GM12865 (cell line): ENCODE measurements at regions not wholly inside any gene's neighbourhood (a gene's known extent, or its start where the extent isn't known, plus 50 kb on each side); places are given as distances from the start of the nearest gene placed in this dataset.

Experiments used
- DNase-seq: peaks from one replicate; pipeline ENCODE4 v3.0.0; 2010; ENCODE audit warnings: low read depth
- H3K4me3 ChIP-seq: 2 replicates; pipeline ENCODE4 v1.5.1; 2011; ENCODE audit warnings: mild to moderate bottlenecking, low read depth, low read length, control low read depth
- TF ChIP-seq, protein P1 (sequence below): IDR thresholded peaks from 2 replicates; pipeline ENCODE4 v1.5.1; 2011; ENCODE audit warnings: low read length, control low read depth, low read depth, inconsistent platforms; ENCODE audit not compliant: insufficient read depth; ENCODE audit errors: missing control alignments

DNA sequence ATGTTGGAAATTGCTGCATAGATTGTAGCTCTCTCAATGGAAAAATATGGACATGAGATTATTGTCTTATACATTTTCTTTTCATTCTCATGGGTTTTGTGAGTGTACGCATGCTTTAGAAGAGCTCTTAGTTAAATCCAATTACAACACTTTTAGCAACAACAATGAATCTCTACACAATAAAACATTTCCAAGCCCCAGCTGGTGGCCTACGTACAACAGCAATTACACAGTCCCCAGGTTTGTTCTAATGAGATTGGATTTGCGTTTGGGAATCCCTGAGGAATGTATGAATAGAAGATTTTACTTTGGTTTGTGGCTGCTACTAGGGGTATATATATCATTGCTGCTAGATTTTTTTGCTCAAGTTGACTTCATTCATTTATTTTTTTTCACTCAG lies 98.6 kb downstream of the FHDC1 start:
- TF ChIP-seq, protein P1, sequence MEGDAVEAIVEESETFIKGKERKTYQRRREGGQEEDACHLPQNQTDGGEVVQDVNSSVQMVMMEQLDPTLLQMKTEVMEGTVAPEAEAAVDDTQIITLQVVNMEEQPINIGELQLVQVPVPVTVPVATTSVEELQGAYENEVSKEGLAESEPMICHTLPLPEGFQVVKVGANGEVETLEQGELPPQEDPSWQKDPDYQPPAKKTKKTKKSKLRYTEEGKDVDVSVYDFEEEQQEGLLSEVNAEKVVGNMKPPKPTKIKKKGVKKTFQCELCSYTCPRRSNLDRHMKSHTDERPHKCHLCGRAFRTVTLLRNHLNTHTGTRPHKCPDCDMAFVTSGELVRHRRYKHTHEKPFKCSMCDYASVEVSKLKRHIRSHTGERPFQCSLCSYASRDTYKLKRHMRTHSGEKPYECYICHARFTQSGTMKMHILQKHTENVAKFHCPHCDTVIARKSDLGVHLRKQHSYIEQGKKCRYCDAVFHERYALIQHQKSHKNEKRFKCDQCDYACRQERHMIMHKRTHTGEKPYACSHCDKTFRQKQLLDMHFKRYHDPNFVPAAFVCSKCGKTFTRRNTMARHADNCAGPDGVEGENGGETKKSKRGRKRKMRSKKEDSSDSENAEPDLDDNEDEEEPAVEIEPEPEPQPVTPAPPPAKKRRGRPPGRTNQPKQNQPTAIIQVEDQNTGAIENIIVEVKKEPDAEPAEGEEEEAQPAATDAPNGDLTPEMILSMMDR, result no peak
- H3K4me3 ChIP-seq, result no peak overlapping the region
- DNase-seq, result no peak

DNA sequence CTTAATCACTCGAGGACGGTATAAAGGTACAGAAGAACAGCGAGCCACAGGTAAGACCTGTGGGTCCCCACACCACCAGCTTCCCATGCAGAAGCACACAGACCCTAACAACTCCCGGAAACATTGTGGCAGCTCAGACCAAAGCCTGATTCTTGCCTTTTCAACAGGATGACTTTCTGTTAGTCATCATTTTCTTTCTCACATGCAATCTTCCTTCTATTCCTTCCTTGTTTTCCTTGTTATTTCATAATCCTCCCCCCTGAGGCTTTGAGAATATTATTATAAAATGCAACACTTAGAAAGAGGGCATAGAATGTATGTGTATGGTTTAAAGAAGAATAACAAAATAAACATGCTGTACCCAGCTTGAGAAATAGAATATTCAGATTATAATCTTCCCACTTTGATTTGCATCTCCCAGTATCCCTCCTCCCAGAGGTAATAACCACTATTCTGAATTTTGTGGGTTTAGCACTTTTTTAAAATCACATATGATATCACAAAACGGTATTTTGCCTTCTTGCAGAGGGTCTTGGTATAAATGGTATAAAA lies 100.9 kb downstream of the FHDC1 start:
- no peak overlapping the region for H3K4me3 ChIP-seq
- TF ChIP-seq, protein P1, result no peak
- no peak for DNase-seq

DNA sequence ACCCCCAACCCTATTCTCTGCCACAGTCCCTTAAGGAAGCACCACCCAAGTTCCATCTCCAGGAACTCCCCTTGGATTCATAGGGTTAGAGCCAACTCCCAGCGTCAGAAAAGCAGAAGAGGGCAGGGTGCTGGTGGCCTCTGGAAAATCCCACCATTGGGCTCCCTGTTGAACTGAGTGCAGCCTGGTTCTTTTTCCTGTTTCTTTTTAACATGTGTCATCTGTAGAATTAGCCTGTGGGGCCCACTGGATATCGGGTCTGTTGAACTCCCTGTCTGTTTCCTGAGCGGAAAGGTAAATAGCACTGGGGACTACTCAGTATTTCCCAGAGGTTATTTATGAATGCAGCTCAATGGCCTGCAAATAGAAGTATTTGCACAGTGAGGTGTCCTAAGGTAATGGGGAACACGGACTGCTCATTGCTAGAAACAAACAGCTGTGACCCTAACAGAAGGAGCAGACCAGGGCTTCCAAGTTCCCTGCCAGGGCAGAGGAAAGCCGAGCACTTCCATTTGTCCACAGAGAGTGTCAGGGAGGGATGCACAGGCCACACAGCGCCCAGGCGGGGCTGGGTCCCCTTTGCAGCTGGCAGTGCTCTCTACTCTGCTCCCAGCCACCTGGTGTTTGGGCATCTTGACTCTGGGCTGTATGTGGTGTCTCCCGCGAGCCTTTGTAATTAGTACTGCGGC lies 102.6 kb downstream of the FHDC1 start:
- TF ChIP-seq, protein P1, result no peak
- no peak overlapping the region for H3K4me3 ChIP-seq
- DNase-seq, result no peak

DNA sequence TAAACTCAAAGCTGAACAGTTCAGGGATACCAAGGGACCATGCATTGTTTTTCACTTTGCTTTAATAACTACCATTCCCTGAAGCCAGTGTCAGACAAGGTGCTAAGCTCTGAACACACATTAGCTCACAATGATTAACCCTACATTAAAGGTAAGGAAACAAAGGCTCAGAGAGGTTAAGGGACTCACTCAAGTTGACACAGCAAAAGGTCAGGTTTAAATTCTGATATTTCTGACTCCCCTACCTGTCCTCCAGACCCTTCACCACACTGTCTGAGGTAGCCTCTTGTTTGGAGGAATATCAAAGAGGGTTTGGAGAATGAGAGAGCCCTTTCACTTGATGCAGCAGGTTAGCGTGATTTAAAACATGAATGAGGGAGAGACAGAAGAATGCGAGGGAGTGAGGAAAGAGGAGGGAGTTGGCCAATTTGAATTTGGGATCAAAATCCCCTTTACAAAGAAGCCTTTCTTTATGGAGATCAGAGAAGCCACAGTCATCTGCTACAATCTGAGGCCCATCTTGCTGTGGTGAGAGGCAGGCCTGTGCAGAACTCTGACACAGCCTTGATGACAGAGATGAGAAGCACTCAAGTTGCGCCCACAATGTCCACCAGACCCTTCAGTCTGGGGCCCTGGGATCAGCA lies 103.5 kb downstream of the FHDC1 start:
- TF ChIP-seq, protein P1, result no peak
- no peak overlapping the region for H3K4me3 ChIP-seq
- no peak for DNase-seq

DNA sequence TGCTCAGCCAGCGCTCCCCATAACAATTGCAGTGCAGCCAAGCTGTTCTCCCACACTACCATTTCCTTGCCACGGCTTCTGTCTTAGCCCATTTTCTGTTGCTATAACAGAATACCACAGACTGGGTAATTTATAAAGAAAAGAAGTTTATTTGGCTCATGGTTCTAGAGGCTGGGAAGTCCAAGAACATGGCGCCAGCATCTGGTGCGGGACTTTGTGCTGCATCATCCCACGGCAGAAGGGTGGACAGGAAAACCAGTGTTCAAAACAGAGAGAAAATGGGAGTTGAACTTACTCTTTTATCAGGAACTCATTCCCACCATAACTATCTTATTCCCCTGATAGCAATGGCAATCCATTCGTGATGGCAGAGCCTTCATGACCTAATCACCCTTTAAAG lies 104.6 kb downstream of the FHDC1 start:
- DNase-seq, result no peak
- H3K4me3 ChIP-seq, result no peak overlapping the region
- TF ChIP-seq, protein P1, result no peak

DNA sequence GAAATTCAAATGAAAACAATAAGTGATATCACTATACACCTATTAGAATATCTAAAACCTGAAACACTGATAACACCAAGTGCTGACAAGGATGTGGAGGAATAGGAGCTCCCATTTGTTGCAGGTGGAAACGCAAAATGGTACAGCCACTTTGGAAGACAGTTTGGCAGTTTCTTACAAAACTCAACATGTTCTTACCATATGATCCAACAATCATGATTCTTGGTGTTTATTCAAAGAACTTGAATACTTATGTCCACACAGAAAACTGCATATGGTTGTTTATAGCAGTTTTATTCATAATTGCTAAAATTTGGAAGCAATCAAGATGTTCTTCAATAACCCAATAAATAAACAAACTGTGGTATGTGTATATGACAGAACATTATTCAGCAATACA lies 107.9 kb downstream of the FHDC1 start:
- TF ChIP-seq, protein P1, result no peak
- H3K4me3 ChIP-seq, result no peak overlapping the region
- no peak for DNase-seq
